CD14-positive monocyte (primary cell): ENCODE measurements at regions not wholly inside any gene's neighbourhood (a gene's known extent, or its start where the extent isn't known, plus 50 kb on each side); places are given as distances from the start of the nearest gene placed in this dataset.

Experiments
- DNase-seq, 3 donors: peaks; one replicate each; pipeline ENCODE4 v3.0.0-alpha.2; 2011 to 2022
- H2AFZ ChIP-seq: 2 replicates; pipeline ENCODE4 v1.6.0; 2012; ENCODE audit warnings: mild to moderate bottlenecking, low read depth, low read length, inconsistent platforms; ENCODE audit not compliant: insufficient read depth, poor library complexity, severe bottlenecking
- H3K27ac ChIP-seq, 2 donors: 1 replicate in 1 of 2; 2 replicates in 1 of 2; pipeline ENCODE4 v1.5.1; 2012 to 2013; ENCODE audit warnings: low read length in 2 of 2, control low read depth in 1 of 2, inconsistent platforms in 1 of 2, low read depth in 1 of 2, mild to moderate bottlenecking in 1 of 2
- H3K27me3 ChIP-seq, 2 donors: one replicate each; pipeline versions ENCODE4 v1.6.0 to v1.6.1; 2011 to 2013; ENCODE audit warnings: low read length in 2 of 2; ENCODE audit not compliant: control insufficient read depth in 2 of 2, insufficient read depth in 2 of 2
- H3K36me3 ChIP-seq, 2 donors: replicated peaks in 1 of 2; 1 replicate in 1 of 2; 2 replicates in 1 of 2; pipeline versions ENCODE4 v1.5.1 to v1.6.1; 2012 to 2013; ENCODE audit warnings: low read length in 2 of 2, control low read depth in 1 of 2, inconsistent platforms in 1 of 2, mild to moderate bottlenecking in 1 of 2; ENCODE audit not compliant: insufficient read depth in 2 of 2, control insufficient read depth in 1 of 2
- H3K4me1 ChIP-seq, 2 donors: 1 replicate in 1 of 2; 2 replicates in 1 of 2; pipeline versions ENCODE4 v1.5.1 to v1.6.1; 2012 to 2013; ENCODE audit warnings: low read length in 2 of 2, control low read depth in 1 of 2, inconsistent platforms in 1 of 2, mild to moderate bottlenecking in 1 of 2, moderate library complexity in 1 of 2; ENCODE audit not compliant: insufficient read depth in 2 of 2, control insufficient read depth in 1 of 2
- H3K4me2 ChIP-seq: replicated peaks from 2 replicates; pipeline ENCODE3; 2012; ENCODE audit warnings: low read length, moderate library complexity, mild to moderate bottlenecking; ENCODE audit not compliant: poor library complexity, severe bottlenecking; ENCODE audit errors: extremely low read depth
- H3K4me3 ChIP-seq, 3 experiments: fragments of 200-600 bp in 1 of 3; sonication (generic) in 1 of 3; replicated peaks in 1 of 3; 1 replicate in 2 of 3; 2 replicates in 1 of 3; pipeline ENCODE4 v1.5.1; 2011 to 2013; ENCODE audit warnings: low read length in 3 of 3, mild to moderate bottlenecking in 3 of 3, control low read depth in 2 of 3, low read depth in 2 of 3, inconsistent platforms in 1 of 3, moderate library complexity in 1 of 3
- H3K79me2 ChIP-seq: 2 replicates; pipeline ENCODE4 v1.6.0; 2012; ENCODE audit warnings: mild to moderate bottlenecking, control low read depth, inconsistent platforms, low read length, moderate library complexity; ENCODE audit not compliant: insufficient read depth
- H3K9ac ChIP-seq: 2 replicates; pipeline ENCODE4 v1.6.0; 2017; ENCODE audit warnings: low read length, mild to moderate bottlenecking; ENCODE audit not compliant: insufficient read depth, poor library complexity, severe bottlenecking
- H3K9me3 ChIP-seq, 2 donors: replicated peaks in 1 of 2; 1 replicate in 1 of 2; 2 replicates in 1 of 2; pipeline versions ENCODE4 v1.5.1 to v1.6.1; 2012 to 2013; ENCODE audit warnings: low read length in 2 of 2, control low read depth in 1 of 2; ENCODE audit not compliant: control insufficient read depth in 1 of 2, insufficient read depth in 1 of 2
- H4K20me1 ChIP-seq: 2 replicates; pipeline ENCODE4 v1.6.0; 2012; ENCODE audit warnings: mild to moderate bottlenecking, low read length, control low read depth, moderate library complexity; ENCODE audit not compliant: insufficient read depth
- H3K27ac Mint-ChIP-seq, 7 donors: one replicate each; pipeline ENCODE4 v1.8.0; 2020; ENCODE audit warnings: mild to moderate bottlenecking in 7 of 7, mixed read lengths in 7 of 7, moderate library complexity in 6 of 7, inconsistent platforms in 2 of 7
- H3K27me3 Mint-ChIP-seq, 3 donors: one replicate each; pipeline ENCODE4 v1.8.0; 2021 to 2022; ENCODE audit warnings: low read depth in 3 of 3, mild to moderate bottlenecking in 3 of 3, mixed read lengths in 3 of 3, moderate library complexity in 3 of 3, inconsistent platforms in 1 of 3
- H3K36me3 Mint-ChIP-seq, 2 donors: one replicate each; pipeline ENCODE4 v1.8.0; 2020; ENCODE audit warnings: mixed read lengths in 2 of 2, inconsistent platforms in 1 of 2, mild to moderate bottlenecking in 1 of 2
- H3K4me1 Mint-ChIP-seq: one replicate; pipeline ENCODE4 v1.8.0; 2020; ENCODE audit warnings: mild to moderate bottlenecking, mixed read lengths
- H3K4me3 Mint-ChIP-seq, 2 donors: one replicate each; pipeline ENCODE4 v1.8.0; 2020; ENCODE audit warnings: mild to moderate bottlenecking in 2 of 2, mixed read lengths in 2 of 2, moderate library complexity in 1 of 2
- H3K9me3 Mint-ChIP-seq, 7 donors: one replicate each; pipeline ENCODE4 v1.8.0; 2020 to 2022; ENCODE audit warnings: mixed read lengths in 7 of 7, mild to moderate bottlenecking in 6 of 7, moderate library complexity in 6 of 7, inconsistent platforms in 2 of 7
- CTCF ChIP-seq: fragments of 200-600 bp; IDR thresholded peaks from one replicate; pipeline ENCODE4 v1.8.0; 2022; ENCODE audit warnings: antibody characterized with exemption, mild to moderate bottlenecking
- WGBS: methylation state at CpG from one replicate; pipeline ENCODE4 v1.1.5; 2013; ENCODE audit warnings: missing lambda C conversion rate; ENCODE audit not compliant: insufficient coverage; 5-methylcytosine and 5-hydroxymethylcytosine counted together
- intact Hi-C, 2 donors: fragments of 100-400 bp; cut with micrococcal nuclease; formaldehyde crosslinking; loops; one replicate each; pipeline versions ENCODE4 v1.15.0 to v1.15.1; 2023

GRCh38 chr7:52009181-52009580 is 692.6 kb upstream of the COBL start:
- H2AFZ ChIP-seq, result no peak overlapping the region
- no peaks in the 10 kb centered on the region for H3K4me1 ChIP-seq
- no peaks in the 10 kb centered on the region for H3K36me3 Mint-ChIP-seq
- TF ChIP-seq CTCF, result no peak
- no peak for DNase-seq
- no peak overlapping the region for H3K27ac Mint-ChIP-seq
- no peak overlapping the region for H3K27ac ChIP-seq
- no peaks in the 10 kb centered on the region for H3K79me2 ChIP-seq
- peaks cover 2 to 18% (median 6%) of the 10 kb centered on the region in 7 donors for H3K9me3 Mint-ChIP-seq
- H3K27me3 ChIP-seq, result no peaks in the 10 kb centered on the region
- no peaks in the 10 kb centered on the region for H3K4me1 Mint-ChIP-seq
- H3K27me3 Mint-ChIP-seq, result peaks cover 0 to 4% (median 0%) of the 10 kb centered on the region in 3 donors
- WGBS, result 60% methylated on average over 1 of the region's 1 CpG
- no peak overlapping the region for H3K9ac ChIP-seq
- peaks cover 16 to 23% of the 10 kb centered on the region in 2 donors for H3K9me3 ChIP-seq
- no peak overlapping the region for H3K4me3 Mint-ChIP-seq
- no peaks in the 10 kb centered on the region for H3K36me3 ChIP-seq
- H3K4me3 ChIP-seq, result no peak overlapping the region
- intact Hi-C loops, result no loop called here
- no peaks in the 10 kb centered on the region for H4K20me1 ChIP-seq
- H3K4me2 ChIP-seq, result no peak overlapping the region

GRCh38 chr7:52006674-52007073 is 690.1 kb upstream of the COBL start:
- H3K79me2 ChIP-seq, result no peaks in the 10 kb centered on the region
- Mint-ChIP-seq H3K9me3 (peaks cover 2 to 19% (median 9%) of the 10 kb centered on the region in 7 donors), H3K36me3 (no peaks in the 10 kb centered on the region), H3K4me3 (no peak overlapping the region), H3K27me3 (peaks cover 0 to 4% (median 0%) of the 10 kb centered on the region in 3 donors), H3K27ac (no peak overlapping the region), H3K4me1 (no peaks in the 10 kb centered on the region)
- H3K27me3 ChIP-seq, result no peaks in the 10 kb centered on the region
- H3K9ac ChIP-seq, result no peak overlapping the region
- no peak for TF ChIP-seq CTCF
- no peak overlapping the region for H2AFZ ChIP-seq
- no peak overlapping the region for H3K4me3 ChIP-seq
- no peak for DNase-seq
- WGBS, result no CpG with 5 or more reads among the region's 1 CpG
- H3K36me3 ChIP-seq, result no peaks in the 10 kb centered on the region
- H4K20me1 ChIP-seq, result no peaks in the 10 kb centered on the region
- H3K27ac ChIP-seq, result no peak overlapping the region
- H3K9me3 ChIP-seq, result peaks cover 18 to 23% of the 10 kb centered on the region in 2 donors
- intact Hi-C loops, result no loop called here
- H3K4me2 ChIP-seq, result no peak overlapping the region
- no peaks in the 10 kb centered on the region for H3K4me1 ChIP-seq
